ENCODE measurements at regions not wholly inside any gene's neighbourhood (a gene's known extent, or its start where the extent isn't known, plus 50 kb on each side); places are given as distances from the start of the nearest gene placed in this dataset.

DNA sequence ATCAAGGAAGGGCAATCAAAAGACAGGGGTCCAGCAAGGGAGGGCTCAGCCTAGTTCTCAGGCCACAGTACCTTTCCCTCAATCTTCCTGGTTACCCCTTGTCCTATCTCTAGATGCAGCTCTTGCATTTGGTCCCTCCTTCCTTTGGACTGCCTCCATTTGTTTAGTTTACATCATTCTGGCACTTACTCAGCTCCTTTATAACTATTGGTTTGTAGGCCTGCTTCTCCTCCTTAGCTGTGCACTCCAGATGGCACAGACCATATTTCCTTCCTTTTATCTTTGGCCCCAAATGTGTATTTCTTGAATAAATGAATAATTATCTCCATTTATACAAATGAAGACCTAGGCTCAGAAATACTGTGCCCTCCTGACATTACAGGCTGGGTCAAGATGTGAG, 92.3 kb upstream of the AMOTL1 start:
- TF ChIP-seq POLR2AphosphoS5 (IDR thresholded peaks at IDR 0.05) = no peak
- TF ChIP-seq, protein P1, sequence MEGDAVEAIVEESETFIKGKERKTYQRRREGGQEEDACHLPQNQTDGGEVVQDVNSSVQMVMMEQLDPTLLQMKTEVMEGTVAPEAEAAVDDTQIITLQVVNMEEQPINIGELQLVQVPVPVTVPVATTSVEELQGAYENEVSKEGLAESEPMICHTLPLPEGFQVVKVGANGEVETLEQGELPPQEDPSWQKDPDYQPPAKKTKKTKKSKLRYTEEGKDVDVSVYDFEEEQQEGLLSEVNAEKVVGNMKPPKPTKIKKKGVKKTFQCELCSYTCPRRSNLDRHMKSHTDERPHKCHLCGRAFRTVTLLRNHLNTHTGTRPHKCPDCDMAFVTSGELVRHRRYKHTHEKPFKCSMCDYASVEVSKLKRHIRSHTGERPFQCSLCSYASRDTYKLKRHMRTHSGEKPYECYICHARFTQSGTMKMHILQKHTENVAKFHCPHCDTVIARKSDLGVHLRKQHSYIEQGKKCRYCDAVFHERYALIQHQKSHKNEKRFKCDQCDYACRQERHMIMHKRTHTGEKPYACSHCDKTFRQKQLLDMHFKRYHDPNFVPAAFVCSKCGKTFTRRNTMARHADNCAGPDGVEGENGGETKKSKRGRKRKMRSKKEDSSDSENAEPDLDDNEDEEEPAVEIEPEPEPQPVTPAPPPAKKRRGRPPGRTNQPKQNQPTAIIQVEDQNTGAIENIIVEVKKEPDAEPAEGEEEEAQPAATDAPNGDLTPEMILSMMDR (IDR thresholded peaks at IDR 0.05) = no peak
- TF ChIP-seq POLR2A (IDR thresholded peaks at IDR 0.05) = no peak
- no peak for TF ChIP-seq EP300 (IDR thresholded peaks at IDR 0.05; ENCODE audit: low read depth)
